Left kidney (tissue), 1 donor: ENCODE measurements at regions not wholly inside any gene's neighbourhood (a gene's known extent, or its start where the extent isn't known, plus 50 kb on each side); places are given as distances from the start of the nearest gene placed in this dataset.
"Not testable (repeated sequence)": the region's sequence is repeated elsewhere in the genome, so short reads cannot be mapped to it uniquely, and the experiment has no call there.

Source experiments
- DNase-seq: peaks from one replicate; pipeline ENCODE4 v3.0.0-alpha.2; 2013

DNA sequence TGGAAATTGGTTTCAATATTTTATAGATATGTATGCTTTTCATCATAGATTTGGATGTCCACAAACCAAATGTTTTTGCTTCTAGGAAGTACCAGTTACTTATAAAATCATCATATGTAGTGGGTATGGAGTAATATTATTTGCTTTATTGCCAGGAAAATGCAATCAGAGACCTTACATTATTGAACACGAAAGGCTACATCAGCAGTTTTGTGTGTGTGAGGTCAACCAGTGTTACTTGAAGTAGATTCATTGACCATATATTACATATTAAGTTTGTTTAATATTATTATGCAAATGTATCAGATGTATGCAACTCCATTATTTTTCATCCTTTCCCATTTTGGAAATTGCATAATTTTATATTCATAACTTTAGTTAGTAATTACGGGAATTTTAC is 219.1 kb upstream of the MMADHC start:
- no peak for DNase-seq

DNA sequence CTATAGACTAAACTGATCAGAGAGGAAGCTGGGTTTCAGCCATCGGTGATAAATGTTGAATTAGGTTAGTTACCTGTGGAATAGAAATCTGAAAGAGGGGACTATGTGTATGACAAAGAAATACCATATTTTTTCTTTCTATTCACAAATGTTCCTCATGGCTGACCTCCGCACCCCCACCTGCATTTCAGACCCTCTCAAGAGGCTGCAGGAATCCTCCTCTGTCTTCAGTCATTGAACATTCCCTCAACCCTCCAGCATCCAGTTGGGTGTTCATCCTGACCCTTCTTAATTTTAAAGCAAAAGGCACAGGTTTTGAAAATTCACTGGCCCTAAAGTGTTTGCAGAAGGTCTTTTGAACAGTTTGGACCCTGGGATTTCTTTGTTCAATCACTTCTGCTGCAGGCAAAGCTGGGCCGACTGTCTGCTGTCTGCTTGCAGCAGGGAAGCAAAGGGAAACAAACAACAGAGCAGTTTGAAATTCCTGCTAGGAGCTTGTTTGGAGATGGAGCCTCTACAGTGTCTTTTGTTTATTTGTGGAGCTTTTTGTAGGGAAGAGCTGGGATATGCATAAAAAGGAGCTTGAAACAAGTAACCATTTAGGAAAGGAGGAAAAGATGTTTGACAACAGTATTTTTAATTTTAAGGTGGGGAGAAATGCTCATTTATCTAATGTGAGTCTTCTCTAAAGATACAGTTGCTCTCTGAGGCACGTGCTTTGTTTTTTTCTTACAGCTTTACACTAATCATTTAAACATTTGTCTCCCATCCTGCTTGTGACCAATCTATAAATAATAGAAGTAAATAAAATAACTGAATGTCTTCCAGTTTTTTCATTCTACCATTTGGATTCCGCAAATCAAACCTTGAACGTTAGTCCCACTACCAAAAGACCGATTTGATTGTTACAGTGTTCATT is 213.3 kb upstream of the MMADHC start:
- DNase-seq, result no peak

DNA sequence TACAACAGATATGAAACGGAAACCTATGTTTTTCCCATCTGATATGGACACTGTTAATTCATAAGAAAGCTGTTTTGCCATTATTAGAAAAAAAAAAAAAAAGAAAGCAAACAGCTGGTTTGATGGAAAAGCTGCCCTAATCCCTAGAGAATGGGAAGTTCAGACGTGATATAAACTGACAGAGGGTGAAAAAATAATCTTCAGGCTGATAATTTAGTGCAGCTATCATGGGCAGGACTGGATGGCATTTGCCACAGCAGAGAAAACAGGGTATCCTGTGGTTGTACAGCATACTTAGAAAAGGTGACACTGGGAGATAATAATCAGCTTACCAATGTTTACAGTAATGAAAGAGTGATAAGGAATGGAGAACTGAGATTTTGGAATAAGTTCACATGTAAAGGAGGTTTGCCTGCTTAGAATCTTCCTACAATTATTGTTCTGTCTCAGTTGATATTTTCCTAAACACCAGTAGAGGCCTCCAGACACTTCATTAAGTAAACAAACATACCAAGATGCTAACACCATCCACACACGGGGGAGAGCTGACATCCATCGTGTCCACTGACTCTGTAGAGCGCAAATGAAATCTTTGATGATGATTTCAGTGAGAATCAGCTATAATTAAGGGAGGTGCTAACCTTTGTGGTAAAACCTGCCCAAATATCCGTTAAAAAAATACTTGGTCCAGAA is 211.6 kb upstream of the MMADHC start:
- peak; percentile 48 for DNase-seq

DNA sequence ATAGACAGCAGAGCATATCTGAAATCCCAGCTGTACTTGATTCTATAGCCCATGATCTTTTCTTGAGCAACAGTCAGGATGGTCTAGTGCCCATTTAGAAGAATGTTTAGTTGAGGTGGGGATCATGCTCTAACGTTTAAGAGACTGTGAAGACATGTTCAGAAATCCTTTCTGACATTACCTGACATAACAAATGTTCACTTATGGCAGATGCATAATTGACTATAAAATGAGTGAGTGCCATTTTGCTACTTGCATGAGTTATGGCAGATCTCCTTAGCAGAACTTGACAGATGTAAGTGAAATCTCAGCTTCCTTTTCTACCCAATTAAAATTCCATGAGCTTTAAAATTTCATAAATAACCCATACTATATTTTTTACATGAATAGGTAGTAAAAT is 209.5 kb upstream of the MMADHC start:
- DNase-seq, result no peak

DNA sequence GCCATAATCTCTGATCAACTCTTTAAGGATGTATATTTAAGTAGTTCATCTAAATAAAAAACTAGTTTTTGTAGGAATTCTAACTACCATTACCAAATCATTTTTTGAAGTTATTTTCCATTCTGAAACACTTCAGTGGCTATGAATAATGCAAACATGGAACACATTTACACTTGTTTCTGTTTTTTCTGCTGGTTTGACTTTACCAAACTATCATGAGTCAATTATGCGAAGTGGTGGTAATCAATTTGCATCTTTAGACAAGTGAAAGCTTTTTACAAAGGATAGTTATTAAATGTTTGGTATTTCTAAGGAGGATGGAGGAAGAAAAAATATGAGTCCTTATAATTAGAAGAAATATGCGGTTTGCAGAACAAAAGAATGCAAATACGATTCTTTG is 202.0 kb upstream of the MMADHC start:
- no peak for DNase-seq

DNA sequence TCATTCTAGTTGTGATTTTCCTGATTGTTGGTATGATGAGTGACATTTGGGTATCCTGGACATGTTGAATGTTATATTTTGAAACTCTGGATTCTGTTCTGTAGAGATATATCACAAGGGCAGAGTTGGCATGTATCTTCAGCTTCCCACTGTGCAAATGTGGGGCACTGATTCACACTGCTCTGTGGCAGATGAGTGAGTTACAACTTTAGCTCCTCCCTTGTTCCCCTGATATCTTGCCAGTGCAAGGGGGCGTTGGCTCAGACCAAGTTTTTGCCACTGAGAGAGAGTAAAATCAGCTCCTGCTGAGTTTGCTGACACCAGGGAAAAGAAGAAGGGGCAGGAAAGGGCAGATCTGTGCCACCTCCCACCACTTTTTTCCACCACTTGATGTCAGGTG is 199.6 kb upstream of the MMADHC start:
- DNase-seq, result no peak

DNA sequence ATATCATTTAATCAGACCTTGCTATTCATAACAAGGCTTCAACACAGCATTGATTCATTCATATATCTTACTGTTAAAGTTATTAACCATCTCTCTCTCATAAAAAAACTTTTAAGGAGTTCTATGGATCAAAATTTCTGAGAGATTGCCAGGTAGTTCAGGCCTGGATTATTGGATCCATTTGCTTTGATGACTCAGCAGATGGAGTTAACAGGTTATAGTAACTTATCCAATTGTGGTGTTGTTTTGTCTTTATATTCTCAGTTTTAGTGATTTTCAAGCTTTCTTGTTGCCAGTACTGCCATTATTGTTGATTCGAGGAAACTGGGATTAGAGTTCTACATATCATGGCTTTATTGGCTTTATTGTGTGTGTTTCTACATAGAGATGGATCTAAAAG is 195.7 kb upstream of the MMADHC start:
- DNase-seq, result no peak

DNA sequence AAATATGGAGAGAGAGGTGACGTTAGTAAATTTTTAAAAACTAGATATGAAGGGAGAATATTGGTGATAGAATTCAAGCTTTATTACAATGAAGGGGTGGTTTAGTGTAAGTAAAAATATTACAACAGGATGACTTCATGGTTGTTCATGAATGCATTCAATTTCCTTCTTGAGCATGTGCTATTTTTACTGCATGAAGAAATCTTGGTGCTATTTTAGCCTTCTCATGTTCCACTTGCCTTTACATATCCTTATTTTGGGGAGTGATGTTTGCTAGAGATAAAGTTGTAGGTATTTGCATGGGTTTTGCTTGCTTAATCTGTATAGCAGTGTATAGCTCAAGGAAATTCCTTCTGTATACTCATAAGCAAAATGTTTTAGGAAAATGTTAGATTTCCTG is 195.0 kb upstream of the MMADHC start:
- DNase-seq, result no peak

DNA sequence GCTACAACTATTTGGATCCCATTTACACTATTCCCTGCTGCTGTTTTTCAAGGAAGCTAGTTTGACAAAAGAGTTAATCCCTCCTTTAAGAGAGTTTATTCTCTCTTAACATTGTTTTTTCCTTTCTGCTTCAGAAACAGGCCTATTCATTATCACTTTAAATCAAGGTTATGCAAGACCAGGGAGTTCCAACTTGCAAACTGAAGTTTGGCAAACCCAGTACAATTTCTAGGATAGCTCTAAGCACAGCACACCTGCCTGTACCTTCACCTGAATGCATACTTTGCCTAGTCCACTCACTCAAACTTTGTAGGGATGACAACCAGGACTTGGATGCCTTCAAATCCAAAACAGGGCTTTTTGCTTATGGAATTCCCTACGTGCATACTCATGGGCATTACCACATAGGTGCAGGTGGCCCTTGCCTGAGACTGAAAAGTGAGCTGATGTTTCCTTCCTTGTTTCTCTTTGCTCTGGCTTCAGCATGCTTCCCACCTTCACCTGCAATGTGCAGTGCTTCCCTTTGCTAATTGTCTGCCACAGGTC is 193.8 kb upstream of the MMADHC start:
- DNase-seq, result no peak

DNA sequence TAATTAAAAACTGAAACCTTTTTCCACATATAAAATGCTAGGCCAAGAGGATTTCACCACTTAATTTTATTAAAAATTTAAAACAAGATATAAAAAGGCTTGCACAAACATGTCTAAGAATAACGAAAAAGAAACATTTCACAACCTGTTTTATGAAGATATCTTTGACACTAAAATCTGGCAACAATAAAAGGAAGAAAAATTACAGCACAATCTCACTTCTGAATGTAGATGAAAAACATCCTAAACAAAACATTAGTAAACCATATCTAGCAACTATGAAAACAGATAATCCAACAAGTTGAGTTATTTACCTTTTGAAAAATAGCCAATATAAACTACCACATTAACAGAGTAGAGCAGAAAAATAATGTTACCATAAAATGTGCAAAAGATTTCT is 185.4 kb upstream of the MMADHC start:
- DNase-seq, result no peak

DNA sequence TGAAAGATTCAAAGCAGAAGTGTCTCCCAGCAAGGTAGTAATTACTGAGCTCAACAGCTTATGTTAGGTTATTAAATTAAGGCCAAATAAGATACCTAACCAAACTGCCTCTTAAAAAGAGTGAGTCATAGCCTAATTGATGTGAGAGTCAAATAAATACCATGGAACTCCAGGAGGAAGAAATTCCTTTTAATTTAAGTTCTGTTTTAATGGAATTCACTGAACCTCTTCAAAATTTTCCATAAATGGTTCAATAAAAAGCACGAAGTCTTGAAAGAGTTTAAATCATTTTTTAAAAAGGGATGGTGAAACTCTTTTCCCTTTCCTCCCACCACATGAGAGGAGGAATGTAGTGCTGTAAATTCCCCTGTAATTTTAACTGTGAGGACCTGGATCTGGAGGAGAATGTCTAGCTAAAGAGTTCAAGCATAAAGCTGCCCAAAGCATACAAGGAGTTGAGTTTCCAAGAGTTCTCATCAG is 180.8 kb upstream of the MMADHC start:
- DNase-seq, result no peak

DNA sequence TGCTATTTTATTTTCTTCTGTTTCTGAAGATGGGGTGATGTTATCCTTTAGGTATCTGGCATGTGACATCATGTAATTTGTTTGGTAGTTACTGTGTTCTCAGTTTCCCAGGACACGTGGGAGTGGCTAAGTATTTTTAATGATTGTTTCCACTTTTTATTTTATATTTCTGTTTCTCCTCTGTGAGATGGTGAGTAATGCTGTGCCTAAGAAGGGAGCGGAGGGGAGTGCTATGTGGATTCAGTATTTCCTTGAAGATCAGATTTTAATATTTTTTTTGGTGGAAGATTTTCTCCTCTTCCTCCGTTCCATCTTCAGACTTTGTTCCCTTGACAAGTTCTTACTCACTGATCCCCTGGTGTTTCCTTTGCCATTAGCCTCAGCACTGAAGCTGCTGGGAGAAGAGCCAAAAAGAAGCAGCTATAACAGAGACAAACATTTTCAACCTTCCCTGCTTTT is 180.0 kb upstream of the MMADHC start:
- no peak for DNase-seq

DNA sequence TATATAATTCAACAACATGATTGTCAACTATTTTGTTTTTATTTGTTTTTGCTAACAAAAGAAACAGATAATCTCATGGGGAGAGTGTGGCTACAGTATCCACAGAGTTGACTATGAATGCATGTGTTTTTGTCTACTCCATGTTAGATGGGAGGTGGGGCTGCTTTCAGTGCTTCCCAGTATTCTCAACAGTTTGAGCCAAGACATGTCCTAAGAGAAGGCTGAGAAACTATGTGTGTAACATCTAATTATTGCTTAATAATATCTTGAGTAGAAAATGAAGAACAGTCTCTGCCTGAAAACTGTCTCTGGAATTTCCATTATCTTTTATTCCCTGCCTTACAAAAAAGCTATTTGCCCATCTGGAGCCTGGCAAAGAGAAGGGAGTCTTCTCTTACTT is 178.8 kb upstream of the MMADHC start:
- DNase-seq, result no peak

DNA sequence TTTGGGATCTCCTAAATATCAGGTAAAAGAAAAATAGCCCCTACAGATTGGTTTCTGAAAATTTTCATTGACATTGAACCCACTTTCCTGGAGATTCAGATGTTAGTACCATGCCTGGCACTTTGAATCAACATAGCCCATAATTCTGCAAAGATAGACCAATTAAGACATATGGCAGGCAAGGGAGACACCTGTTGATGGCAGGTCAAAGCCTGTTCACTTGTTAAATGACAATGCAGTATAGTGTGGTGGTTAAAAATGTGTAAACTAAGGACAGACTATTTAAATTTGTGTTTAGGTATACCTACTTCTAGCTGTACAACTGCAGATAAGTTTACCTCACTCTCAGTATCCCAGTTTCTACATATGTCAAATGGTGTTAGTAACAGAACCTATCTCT is 178.1 kb upstream of the MMADHC start:
- no peak for DNase-seq

DNA sequence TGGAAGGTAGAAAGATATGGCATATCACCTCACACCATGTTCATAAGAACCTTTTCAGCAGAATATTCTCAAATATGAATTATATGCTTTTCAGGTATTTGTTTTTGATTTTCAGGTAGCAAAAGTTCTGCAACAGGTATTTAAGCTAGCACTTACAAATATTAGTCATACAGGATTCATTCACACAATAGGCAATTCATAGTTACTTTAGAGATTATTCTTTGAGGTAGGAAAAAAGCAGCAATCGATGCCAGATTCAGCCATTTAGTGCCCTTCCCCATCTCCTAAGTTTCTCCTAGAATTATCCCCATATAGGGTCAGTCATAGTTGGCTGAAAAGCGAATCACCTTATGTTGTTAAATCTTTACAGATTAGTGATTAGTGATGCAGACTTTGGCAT is 177.4 kb upstream of the MMADHC start:
- DNase-seq, result no peak

DNA sequence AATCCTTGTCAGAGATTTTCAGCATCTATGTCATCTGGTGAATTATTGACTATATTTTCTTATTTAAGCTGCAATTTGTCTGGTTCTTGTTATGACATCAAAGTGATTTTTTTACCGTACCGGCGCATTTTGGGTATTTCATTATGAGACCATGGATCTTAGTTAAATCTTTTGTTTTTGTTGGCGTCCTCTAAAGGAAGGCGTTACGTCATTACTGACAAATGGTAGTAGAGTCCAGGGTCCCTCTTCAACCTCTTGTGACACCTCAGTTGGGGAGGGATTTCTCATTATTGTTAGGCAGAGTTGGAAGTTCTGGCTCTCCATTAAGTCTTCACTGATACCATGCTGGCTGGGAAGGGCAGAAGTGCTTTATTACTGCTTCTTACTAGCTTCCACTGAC is 175.8 kb upstream of the MMADHC start:
- DNase-seq, result no peak

DNA sequence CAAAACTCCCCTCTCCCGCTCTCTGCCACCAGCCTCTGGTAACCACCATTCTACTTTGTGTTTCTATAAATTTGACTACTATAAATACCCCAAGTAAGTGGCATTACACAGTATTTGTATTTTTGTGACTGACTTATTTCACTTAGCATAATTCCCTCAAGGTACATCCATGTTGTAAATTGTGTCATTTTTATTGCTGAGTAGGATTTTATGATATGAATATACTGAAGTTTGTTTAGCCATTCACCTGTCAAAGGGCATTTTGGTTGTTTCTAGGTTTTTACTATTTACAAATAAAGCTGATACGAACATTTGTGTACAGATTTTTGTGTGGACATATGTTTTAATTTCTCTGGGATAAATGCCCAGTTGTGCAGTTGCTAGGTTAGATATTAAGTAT is 174.0 kb upstream of the MMADHC start:
- no peak for DNase-seq

DNA sequence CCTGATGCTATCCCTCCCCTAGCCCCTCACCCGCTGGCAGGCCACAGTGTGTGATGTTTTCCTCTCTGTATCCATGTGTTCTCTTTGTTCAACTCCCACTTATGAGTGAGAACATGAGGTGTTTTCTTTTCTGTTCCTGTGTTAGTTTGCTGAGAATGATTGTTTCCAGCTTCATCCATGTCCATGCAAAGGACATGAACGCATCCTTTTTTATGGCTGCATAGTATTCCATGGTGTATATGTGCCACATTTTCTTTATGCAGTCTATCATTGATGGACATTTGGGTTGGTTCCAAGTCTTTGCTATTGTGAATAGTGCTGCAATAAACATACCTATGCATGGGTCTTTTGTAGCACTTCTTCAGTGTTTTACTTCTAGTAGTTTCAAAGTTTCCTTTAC is 171.8 kb upstream of the MMADHC start:
- not testable (repeated sequence) for DNase-seq

DNA sequence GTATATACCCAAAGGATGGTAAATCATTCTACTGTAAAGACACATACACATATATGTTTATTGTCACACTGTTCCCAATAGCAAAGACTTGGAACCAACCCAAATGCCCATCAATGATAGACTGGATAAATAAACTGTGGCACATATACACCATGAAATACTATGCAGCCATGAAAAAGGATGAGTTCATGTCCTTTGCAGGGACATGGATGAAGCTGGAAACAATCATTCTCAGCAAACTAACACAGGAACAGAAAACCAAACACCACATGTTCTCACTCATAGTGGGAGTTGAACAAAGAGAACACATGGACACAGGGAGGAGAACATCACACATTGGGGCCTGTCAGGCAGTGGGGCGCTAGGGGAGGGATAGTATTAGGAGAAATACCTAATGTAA is 167.1 kb upstream of the MMADHC start:
- not testable (repeated sequence) for DNase-seq

DNA sequence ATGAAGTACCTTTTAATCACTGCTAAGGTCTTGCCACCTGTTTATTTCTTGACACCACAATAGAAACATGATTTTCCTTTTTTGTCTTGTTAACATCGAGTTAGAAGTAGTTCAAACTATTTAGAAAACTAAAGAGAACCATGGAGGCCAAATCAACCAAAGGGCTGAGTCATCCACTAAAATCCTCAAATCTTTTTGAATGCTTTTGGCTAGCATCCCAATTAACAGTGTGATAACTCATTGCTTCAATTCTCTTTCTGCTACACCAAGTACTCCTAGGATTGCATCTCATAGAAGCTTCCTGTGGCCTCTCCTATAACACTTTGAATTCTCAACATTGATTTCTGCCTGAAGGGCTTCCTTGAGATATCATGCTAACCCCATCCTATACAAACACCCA is 159.9 kb upstream of the MMADHC start:
- no peak for DNase-seq

DNA sequence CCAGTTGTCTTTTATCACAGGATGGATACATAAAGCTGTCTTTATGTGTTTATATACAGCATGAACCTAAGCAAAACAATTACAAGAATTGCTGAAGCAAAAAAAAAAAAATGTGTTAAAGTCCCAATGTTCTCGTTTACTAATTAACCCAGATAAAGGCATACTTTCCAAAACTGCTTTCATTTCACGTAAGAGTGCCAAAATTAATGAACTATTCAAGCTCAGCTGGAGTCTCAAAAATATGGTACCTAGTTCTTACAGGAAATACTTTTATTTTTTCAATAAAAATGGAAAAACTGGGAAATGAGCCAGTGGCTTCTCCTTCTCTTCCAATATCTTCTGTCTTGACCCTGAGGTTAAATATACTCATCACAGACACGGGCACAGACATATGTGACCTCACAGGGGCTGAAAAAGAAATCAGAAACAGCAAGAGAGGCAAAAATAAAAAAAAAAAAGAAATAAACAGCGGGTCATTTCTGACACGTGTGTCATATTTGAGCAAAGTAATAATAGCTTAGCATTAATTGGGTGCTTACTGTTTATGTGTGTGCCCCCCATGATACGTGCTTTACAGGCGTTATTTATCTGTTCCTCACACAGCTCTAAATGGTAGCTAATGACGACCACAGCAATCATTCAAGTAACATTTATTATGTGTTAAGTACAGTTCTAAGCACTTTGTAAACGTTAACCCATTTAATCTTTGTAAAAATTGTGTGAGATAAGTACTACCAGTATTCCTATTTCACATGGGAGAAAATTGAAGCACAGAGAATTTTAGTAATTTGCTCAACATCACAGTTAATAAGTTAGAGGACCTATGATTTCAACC is 158.0 kb upstream of the MMADHC start:
- no peak for DNase-seq

DNA sequence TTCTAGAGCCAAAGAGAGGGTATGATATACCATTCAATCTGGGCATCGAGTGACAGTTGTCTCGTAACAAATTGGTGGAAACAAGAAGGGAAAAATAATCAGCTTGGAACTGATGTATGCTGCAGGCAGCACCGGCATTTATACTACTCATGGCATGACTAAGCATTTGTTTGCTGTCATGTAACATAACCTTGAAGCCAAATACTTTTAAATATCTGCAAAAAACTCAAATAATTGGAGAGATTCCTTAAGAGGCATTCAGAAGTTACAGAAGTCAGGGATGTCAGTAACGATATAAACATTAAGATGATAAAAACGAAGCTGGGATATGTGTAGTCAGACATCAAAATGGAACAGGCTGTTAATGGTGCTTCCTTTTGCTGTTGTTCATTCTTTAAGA is 157.3 kb upstream of the MMADHC start:
- no peak for DNase-seq
